ENCODE measurements at regions not wholly inside any gene's neighbourhood (a gene's known extent, or its start where the extent isn't known, plus 50 kb on each side); places are given as distances from the start of the nearest gene placed in this dataset.

DNA sequence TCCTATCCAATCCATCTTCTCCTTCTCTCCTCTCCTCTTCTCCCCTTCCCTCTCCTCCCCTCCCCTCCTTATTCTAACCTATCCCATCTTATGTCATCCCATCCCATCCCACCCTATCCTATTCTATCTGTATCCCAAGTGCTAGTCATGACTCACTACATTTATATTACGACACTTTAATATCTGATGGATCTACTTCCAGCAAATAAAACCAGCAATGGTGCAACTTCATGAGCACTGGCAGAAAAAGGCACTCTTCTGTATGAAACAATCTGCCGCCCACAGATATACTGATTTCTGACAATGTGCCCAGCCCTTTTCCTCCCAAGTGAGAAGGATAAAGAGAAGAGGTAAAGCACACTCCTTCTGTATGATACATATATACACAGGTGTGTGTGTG lies 86.6 kb upstream of the ANKH start:
- Histone ChIP-seq H2AFZ (ENCODE audit: low read depth, low read length) (no peak overlapping the region), H3K9ac (ENCODE audit: insufficient read depth in 1 of 2, low read depth in 2 of 2, low read length in 2 of 2) (no peak overlapping the region), H3K27me3 (ENCODE audit: control insufficient read depth in 2 of 2, insufficient read depth in 2 of 2, low read length in 2 of 2) (peaks cover 0 to 8% of the 10 kb centered on the region in 2 experiments; a peak in 1 of 5 replicates), H3K4me1 (replicated peaks in 1 of 2; ENCODE audit: control insufficient read depth in 2 of 2, insufficient read depth in 2 of 2, low read length in 2 of 2) (peaks cover 0 to 4% of the 10 kb centered on the region in 2 experiments; a peak in 1 of 5 replicates), H4K20me1 (replicated peaks; ENCODE audit: control insufficient read depth, insufficient read depth, low read length) (no peaks in the 10 kb centered on the region), H3K27ac (ENCODE audit: extremely low read depth, low read depth, low read length) (no peak overlapping the region), H3K36me3 (ENCODE audit: control insufficient read depth, insufficient read depth, low read length) (no peaks in the 10 kb centered on the region), H3K9me1 (ENCODE audit: control insufficient read depth, insufficient read depth, low read length) (no peaks in the 10 kb centered on the region), H3K4me2 (ENCODE audit: insufficient read depth, low read length) (no peak overlapping the region), H3K9me3 (replicated peaks; ENCODE audit: control insufficient read depth, insufficient read depth, low read depth, low read length) (no peaks in the 10 kb centered on the region), H3K4me3 (no peak overlapping the region), H3K79me2 (ENCODE audit: control insufficient read depth, insufficient read depth, low read length) (no peaks in the 10 kb centered on the region)
- WGBS (ENCODE audit: insufficient coverage, low coverage, missing lambda C conversion rate): 0% methylated on average over 2 of the region's 2 CpGs
- in situ Hi-C loops (cut with MboI): no loop called here
- POLR2A ChIA-PET: no interaction called here
- TF ChIP-seq SIN3A (IDR thresholded peaks at IDR 0.05; ENCODE audit: borderline replicate concordance in 2 of 2, control insufficient read depth in 1 of 2, low read depth in 2 of 2, low read length in 2 of 2) (no peak), WHSC1 (IDR thresholded peaks at IDR 0.05; ENCODE audit: low read length) (no peak)
- TF ChIP-seq, protein P1, sequence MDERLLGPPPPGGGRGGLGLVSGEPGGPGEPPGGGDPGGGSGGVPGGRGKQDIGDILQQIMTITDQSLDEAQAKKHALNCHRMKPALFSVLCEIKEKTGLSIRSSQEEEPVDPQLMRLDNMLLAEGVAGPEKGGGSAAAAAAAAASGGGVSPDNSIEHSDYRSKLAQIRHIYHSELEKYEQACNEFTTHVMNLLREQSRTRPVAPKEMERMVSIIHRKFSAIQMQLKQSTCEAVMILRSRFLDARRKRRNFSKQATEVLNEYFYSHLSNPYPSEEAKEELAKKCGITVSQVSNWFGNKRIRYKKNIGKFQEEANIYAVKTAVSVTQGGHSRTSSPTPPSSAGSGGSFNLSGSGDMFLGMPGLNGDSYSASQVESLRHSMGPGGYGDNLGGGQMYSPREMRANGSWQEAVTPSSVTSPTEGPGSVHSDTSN (CRISPR knock-in tag; IDR thresholded peaks at IDR 0.05; ENCODE audit: low read depth): no peak
- TF ChIP-seq, protein P1 (tag; conservative IDR thresholded peaks at IDR 0.05; ENCODE audit: low read depth): no peak
- FAIRE-seq (no peak), DNase-seq (ENCODE audit: extremely low read depth in 1 of 4, low spot score in 3 of 4) (no peak), ATAC-seq (no peak)
- intact Hi-C loops (cut with micrococcal nuclease): no loop called here
- no TSS peak for BruUV-seq (replicated peaks)
- CTCF ChIA-PET (ENCODE audit: low intra/inter-chr PET ratio): interaction anchor here (1.3 kb wide), 1 partner anchor 46 kb away, joined by 5 read pairs; no protein-coding TSS in a partner anchor

Data from K562 (cell line).